ENCODE measurements at regions not wholly inside any gene's neighbourhood (a gene's known extent, or its start where the extent isn't known, plus 50 kb on each side); places are given as distances from the start of the nearest gene placed in this dataset.

GRCh38 chr13:70634893-70635292 lies 526.6 kb upstream of the KLHL1 start:
- H3K9me3 ChIP-seq (replicated peaks): peaks cover under 1% of the 10 kb centered on the region
- H3K4me1 ChIP-seq: no peaks in the 10 kb centered on the region
- DNase-seq: no peak
- no peaks in the 10 kb centered on the region for H3K27me3 ChIP-seq (ENCODE audit: low read depth)
- TF ChIP-seq CTCF (IDR thresholded peaks at IDR 0.05; ENCODE audit: borderline replicate concordance): no peak
- intact Hi-C loops (cut with micrococcal nuclease): no loop called here
- H3K27ac ChIP-seq (replicated peaks): no peak overlapping the region
- no peak overlapping the region for H3K4me3 ChIP-seq
- no peaks in the 10 kb centered on the region for H3K36me3 ChIP-seq

DNA sequence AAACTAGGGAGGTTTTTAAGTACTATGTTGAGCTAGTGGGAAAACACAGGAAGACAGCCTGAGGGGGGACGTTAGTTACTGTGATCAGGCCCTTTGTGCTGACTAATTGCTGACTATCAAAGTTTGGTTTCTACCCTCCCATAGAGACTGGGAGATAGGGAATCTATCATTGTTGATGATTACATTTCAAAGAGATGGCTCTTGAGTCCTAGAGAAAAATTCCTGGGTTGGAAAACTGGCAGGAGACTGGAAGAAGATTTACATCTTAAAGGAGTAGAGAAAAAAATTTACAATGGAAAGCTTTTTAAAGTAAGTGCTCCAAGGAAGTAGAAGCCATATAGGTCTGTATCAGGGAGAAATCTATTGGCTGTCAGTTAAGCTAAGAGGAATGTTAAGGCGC lies 522.0 kb upstream of the KLHL1 start:
- Histone ChIP-seq H3K27me3 (ENCODE audit: low read depth) (no peaks in the 10 kb centered on the region), H3K4me3 (no peak overlapping the region), H3K36me3 (no peaks in the 10 kb centered on the region), H3K4me1 (no peaks in the 10 kb centered on the region), H3K27ac (replicated peaks) (no peak overlapping the region), H3K9me3 (replicated peaks) (no peaks in the 10 kb centered on the region)
- intact Hi-C loops (cut with micrococcal nuclease): no loop called here
- TF ChIP-seq CTCF (IDR thresholded peaks at IDR 0.05; ENCODE audit: borderline replicate concordance): no peak
- DNase-seq: no peak

- no peak overlapping the region for H3K27ac ChIP-seq (replicated peaks)
- peak; percentile 51 for TF ChIP-seq CTCF (IDR thresholded peaks at IDR 0.05; ENCODE audit: borderline replicate concordance)
- no peaks in the 10 kb centered on the region for H3K36me3 ChIP-seq
- H3K27me3 ChIP-seq (ENCODE audit: low read depth): no peaks in the 10 kb centered on the region
- H3K4me3 ChIP-seq: no peak overlapping the region
- intact Hi-C loops (cut with micrococcal nuclease): no loop called here
- no peaks in the 10 kb centered on the region for H3K4me1 ChIP-seq
- H3K9me3 ChIP-seq (replicated peaks): no peaks in the 10 kb centered on the region
- no peak for DNase-seq
Measured at GRCh38 chr13:70623239-70623638, 515.0 kb upstream of the KLHL1 start.

- DNase-seq: no peak
- no peak for TF ChIP-seq CTCF (IDR thresholded peaks at IDR 0.05; ENCODE audit: borderline replicate concordance)
- no peak overlapping the region for H3K4me3 ChIP-seq
- intact Hi-C loops (cut with micrococcal nuclease): no loop called here
- H3K27me3 ChIP-seq (ENCODE audit: low read depth): no peaks in the 10 kb centered on the region
- H3K4me1 ChIP-seq: no peaks in the 10 kb centered on the region
- H3K27ac ChIP-seq (replicated peaks): no peak overlapping the region
- no peaks in the 10 kb centered on the region for H3K36me3 ChIP-seq
- no peaks in the 10 kb centered on the region for H3K9me3 ChIP-seq (replicated peaks)
Measured at GRCh38 chr13:70622796-70623195, 514.5 kb upstream of the KLHL1 start.

DNA sequence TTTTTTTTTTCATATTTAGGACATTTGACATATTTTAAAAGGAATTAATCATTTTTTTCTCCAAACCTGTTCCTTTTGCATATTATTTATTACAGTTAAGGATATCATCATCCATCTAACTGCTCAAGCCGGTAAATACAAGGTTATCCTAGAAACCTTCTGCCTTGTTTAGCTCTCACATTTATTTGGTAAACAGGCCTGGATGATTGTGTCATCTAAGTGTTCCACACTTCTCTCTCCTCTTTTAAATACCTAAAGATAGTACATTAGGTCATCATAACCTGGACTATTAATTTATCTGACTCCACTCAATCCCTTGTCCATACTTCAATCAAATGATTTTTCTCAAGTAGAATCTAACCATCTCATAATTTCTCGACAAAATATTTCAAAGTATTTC lies 511.7 kb upstream of the KLHL1 start:
- Histone ChIP-seq H3K27ac (replicated peaks) (no peak overlapping the region), H3K36me3 (no peaks in the 10 kb centered on the region), H3K4me1 (no peaks in the 10 kb centered on the region), H3K4me3 (no peak overlapping the region), H3K9me3 (replicated peaks) (no peaks in the 10 kb centered on the region), H3K27me3 (ENCODE audit: low read depth) (no peaks in the 10 kb centered on the region)
- no peak for DNase-seq
- intact Hi-C loops (cut with micrococcal nuclease): no loop called here
- TF ChIP-seq CTCF (IDR thresholded peaks at IDR 0.05; ENCODE audit: borderline replicate concordance): no peak

DNA sequence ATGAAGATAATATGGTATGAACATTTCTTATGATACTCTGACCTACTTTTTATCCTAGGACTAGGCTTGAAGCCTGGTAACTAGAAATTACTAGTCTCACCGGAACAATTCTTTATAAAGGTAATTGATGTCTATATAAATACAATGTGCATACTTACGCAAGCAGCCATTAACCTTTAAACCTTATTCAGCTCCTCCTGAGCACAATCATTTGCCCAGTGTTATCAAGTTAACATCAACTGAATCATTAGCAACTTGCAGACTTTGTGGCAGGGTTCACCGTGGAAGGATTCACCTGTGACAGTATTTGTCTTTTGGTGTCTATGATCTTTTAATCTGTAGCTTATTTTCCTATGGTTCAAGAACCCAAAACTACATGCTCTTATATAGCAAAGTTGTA lies 508.6 kb upstream of the KLHL1 start:
- Histone ChIP-seq H3K4me3 (no peak overlapping the region), H3K4me1 (no peaks in the 10 kb centered on the region), H3K36me3 (no peaks in the 10 kb centered on the region), H3K27me3 (ENCODE audit: low read depth) (no peaks in the 10 kb centered on the region), H3K27ac (replicated peaks) (no peak overlapping the region), H3K9me3 (replicated peaks) (no peaks in the 10 kb centered on the region)
- intact Hi-C loops (cut with micrococcal nuclease): no loop called here
- no peak for DNase-seq
- no peak for TF ChIP-seq CTCF (IDR thresholded peaks at IDR 0.05; ENCODE audit: borderline replicate concordance)

All from left ventricle myocardium inferior (tissue), 1 donor.